PC-9 (cell line): ENCODE measurements at regions not wholly inside any gene's neighbourhood (a gene's known extent, or its start where the extent isn't known, plus 50 kb on each side); places are given as distances from the start of the nearest gene placed in this dataset.

Experiments
- BruUV-seq: library from RNA; stranded (reverse); fragments of 400-500 nt; replicated peaks from 2 replicates; lab custom pipeline; 2021; lab: Mats Ljungman, UMichigan
- CTCF ChIA-PET: fragments of 300-600 bp; sonication (Branson Sonifier 250); formaldehyde crosslinking; loops from one replicate; lab custom pipeline; 2022; ENCODE audit warnings: antibody characterized with exemption; lab: Charles Lee
- POLR2A ChIA-PET: fragments of 300-600 bp; sonication (Branson Sonifier 250); formaldehyde crosslinking; loops from one replicate; lab custom pipeline; 2022; ENCODE audit warnings: antibody characterized with exemption; ENCODE audit not compliant: unreplicated experiment; lab: Charles Lee
- DNase-seq, 2 experiments: peaks; one replicate each; pipeline versions ENCODE4 v3.0.0 to v3.0.0-alpha.2; 2015 to 2022; ENCODE audit warnings: mixed read lengths in 1 of 2
- H2AFZ ChIP-seq: fragments of 200-600 bp; sonication (generic); 2 replicates; pipeline ENCODE4 v1.8.1; 2017; ENCODE audit warnings: antibody characterized with exemption
- H3F3A ChIP-seq: fragments of 200-600 bp; sonication (generic); 2 replicates; pipeline ENCODE4 v1.8.1; 2017; ENCODE audit warnings: antibody characterized with exemption, mild to moderate bottlenecking, low read depth; ENCODE audit not compliant: insufficient read depth
- H3K27ac ChIP-seq: fragments of 200-600 bp; sonication (generic); 2 replicates; pipeline ENCODE4 v1.6.1; 2016; ENCODE audit warnings: mixed run types
- H3K27me3 ChIP-seq: fragments of 200-600 bp; sonication (generic); 2 replicates; pipeline ENCODE4 v1.6.1; 2016; ENCODE audit warnings: low read depth, mixed run types; ENCODE audit not compliant: insufficient read depth
- H3K36me3 ChIP-seq: fragments of 200-600 bp; sonication (generic); 2 replicates; pipeline ENCODE4 v1.6.1; 2016; ENCODE audit warnings: low read depth, mixed run types
- H3K4me1 ChIP-seq: fragments of 200-600 bp; sonication (generic); replicated peaks from 2 replicates; pipeline ENCODE4 v1.6.1; 2016; ENCODE audit warnings: mixed run types; ENCODE audit not compliant: insufficient read depth
- H3K4me2 ChIP-seq: fragments of 200-600 bp; sonication (generic); 2 replicates; pipeline ENCODE4 v1.6.1; 2017; ENCODE audit warnings: mixed run types
- H3K4me3 ChIP-seq: fragments of 200-600 bp; sonication (generic); 2 replicates; pipeline ENCODE4 v1.6.1; 2016; ENCODE audit warnings: mixed run types
- H3K79me2 ChIP-seq: fragments of 200-600 bp; sonication (generic); 2 replicates; pipeline ENCODE4 v1.6.1; 2017; ENCODE audit warnings: low read depth, mixed run types
- H3K9me2 ChIP-seq: fragments of 200-600 bp; sonication (generic); 2 replicates; pipeline ENCODE4 v1.8.1; 2017; ENCODE audit warnings: mild to moderate bottlenecking; ENCODE audit not compliant: insufficient read depth
- H3K9me3 ChIP-seq: fragments of 200-600 bp; sonication (generic); 2 replicates; pipeline ENCODE4 v1.8.1; 2016; ENCODE audit warnings: low read depth; ENCODE audit not compliant: insufficient read depth
- H4K20me1 ChIP-seq: fragments of 200-600 bp; sonication (generic); 2 replicates; pipeline ENCODE4 v1.8.1; 2017; ENCODE audit not compliant: insufficient read depth
- CTCF ChIP-seq: fragments of 200-600 bp; sonication (generic); conservative IDR thresholded peaks from 2 replicates; pipeline ENCODE4 v1.6.1; 2017; ENCODE audit warnings: mixed run types, antibody characterized with exemption, mild to moderate bottlenecking, moderate library complexity
- EZH2 ChIP-seq: fragments of 200-600 bp; sonication (generic); IDR thresholded peaks from 2 replicates; pipeline ENCODE4 v1.8.0; 2017; ENCODE audit warnings: antibody characterized with exemption, low read depth
- intact Hi-C: fragments of 100-400 bp; cut with micrococcal nuclease; formaldehyde crosslinking; loops from one replicate; pipeline ENCODE4 v1.10.0; 2022; ENCODE audit not compliant: unreplicated experiment

GRCh38 chr22:49597428-49598039, 230.1 kb downstream of the BRD1 start:
- Histone ChIP-seq H3K27ac (no peak overlapping the region), H3K9me2 (no peaks in the 10 kb centered on the region), H3K4me2 (no peak overlapping the region), H3F3A (no peaks in the 10 kb centered on the region), H3K9me3 (no peaks in the 10 kb centered on the region; the same call in none of the 2 replicates), H2AFZ (no peak overlapping the region), H3K4me1 (no peaks in the 10 kb centered on the region), H3K79me2 (no peaks in the 10 kb centered on the region), H3K4me3 (no peak overlapping the region), H3K27me3 (peaks cover 61% of the 10 kb centered on the region), H4K20me1 (no peaks in the 10 kb centered on the region; the same call in 1 of the 2 replicates), H3K36me3 (no peaks in the 10 kb centered on the region)
- intact Hi-C loops: no loop called here
- ChIA-PET CTCF (no interaction called here), POLR2A (no interaction called here)
- TF ChIP-seq CTCF: no peak
- TF ChIP-seq EZH2: no peak
- DNase-seq: no peak
- no TSS peak for BruUV-seq

- no peak overlapping the region for H2AFZ ChIP-seq
- no peak overlapping the region for H3K4me2 ChIP-seq
- H3F3A ChIP-seq: no peaks in the 10 kb centered on the region
- ChIA-PET POLR2A (no interaction called here), CTCF (no interaction called here)
- H4K20me1 ChIP-seq: no peaks in the 10 kb centered on the region; the same call in 1 of the 2 replicates
- H3K27ac ChIP-seq: no peak overlapping the region
- intact Hi-C loops: no loop called here
- no peaks in the 10 kb centered on the region for H3K9me2 ChIP-seq
- no TSS peak for BruUV-seq
- H3K36me3 ChIP-seq: no peaks in the 10 kb centered on the region
- TF ChIP-seq CTCF: no peak
- no peak for TF ChIP-seq EZH2
- DNase-seq: no peak
- no peaks in the 10 kb centered on the region for H3K79me2 ChIP-seq
- no peaks in the 10 kb centered on the region; the same call in none of the 2 replicates for H3K9me3 ChIP-seq
- peaks cover 61% of the 10 kb centered on the region for H3K27me3 ChIP-seq
- no peak overlapping the region for H3K4me3 ChIP-seq
- no peaks in the 10 kb centered on the region for H3K4me1 ChIP-seq
Observed at GRCh38 chr22:49595465-49596078, 232.1 kb downstream of the BRD1 start.

GRCh38 chr22:49594078-49594477, 233.6 kb downstream of the BRD1 start:
- ChIA-PET CTCF (no interaction called here), POLR2A (no interaction called here)
- Histone ChIP-seq H3F3A (no peaks in the 10 kb centered on the region), H3K79me2 (no peaks in the 10 kb centered on the region), H3K27ac (no peak overlapping the region), H3K27me3 (peaks cover 61% of the 10 kb centered on the region), H3K9me2 (no peaks in the 10 kb centered on the region), H3K9me3 (no peaks in the 10 kb centered on the region; the same call in none of the 2 replicates), H4K20me1 (no peaks in the 10 kb centered on the region; the same call in 1 of the 2 replicates), H3K36me3 (no peaks in the 10 kb centered on the region), H2AFZ (no peak overlapping the region), H3K4me2 (no peak overlapping the region), H3K4me3 (no peak overlapping the region), H3K4me1 (no peaks in the 10 kb centered on the region)
- intact Hi-C loops: no loop called here
- BruUV-seq: no TSS peak
- DNase-seq: no peak
- TF ChIP-seq CTCF (no peak), EZH2 (no peak)
